Caki2 (cell line): ENCODE measurements at regions not wholly inside any gene's neighbourhood (a gene's known extent, or its start where the extent isn't known, plus 50 kb on each side); places are given as distances from the start of the nearest gene placed in this dataset.

Experiments used
- DNase-seq: peaks from one replicate; pipeline ENCODE4 v3.0.0-alpha.2; 2015; ENCODE audit warnings: low read depth
- in situ Hi-C: cut with HindIII; loops from 2 replicates; pipeline ENCODE4 v1.10.0; 2016; ENCODE audit warnings: low sequenced_read_pairs, low pct_unique_long_range_greater_than_20kb, mixed read lengths

DNA sequence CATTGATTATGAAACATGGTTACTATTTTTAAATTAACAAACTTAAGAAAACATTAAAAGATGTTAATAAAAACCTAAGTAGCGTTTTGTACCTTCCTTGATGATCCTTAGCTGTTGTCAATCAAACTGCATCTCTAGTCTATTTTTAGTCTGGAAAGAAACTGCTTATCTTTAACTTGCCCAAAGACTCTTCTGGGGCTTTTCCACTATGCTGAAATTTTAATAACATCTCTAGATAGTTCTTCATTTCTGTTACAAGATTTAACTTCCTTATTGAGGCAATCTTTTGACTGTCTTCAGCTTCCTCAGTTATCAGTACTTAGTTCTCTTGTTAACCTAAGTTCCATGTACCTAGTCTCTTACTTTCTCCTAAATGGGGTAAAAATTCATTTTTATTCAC, 135.9 kb upstream of the HMCN1 start:
- in situ Hi-C loops: no loop called here
- no peak for DNase-seq

DNA sequence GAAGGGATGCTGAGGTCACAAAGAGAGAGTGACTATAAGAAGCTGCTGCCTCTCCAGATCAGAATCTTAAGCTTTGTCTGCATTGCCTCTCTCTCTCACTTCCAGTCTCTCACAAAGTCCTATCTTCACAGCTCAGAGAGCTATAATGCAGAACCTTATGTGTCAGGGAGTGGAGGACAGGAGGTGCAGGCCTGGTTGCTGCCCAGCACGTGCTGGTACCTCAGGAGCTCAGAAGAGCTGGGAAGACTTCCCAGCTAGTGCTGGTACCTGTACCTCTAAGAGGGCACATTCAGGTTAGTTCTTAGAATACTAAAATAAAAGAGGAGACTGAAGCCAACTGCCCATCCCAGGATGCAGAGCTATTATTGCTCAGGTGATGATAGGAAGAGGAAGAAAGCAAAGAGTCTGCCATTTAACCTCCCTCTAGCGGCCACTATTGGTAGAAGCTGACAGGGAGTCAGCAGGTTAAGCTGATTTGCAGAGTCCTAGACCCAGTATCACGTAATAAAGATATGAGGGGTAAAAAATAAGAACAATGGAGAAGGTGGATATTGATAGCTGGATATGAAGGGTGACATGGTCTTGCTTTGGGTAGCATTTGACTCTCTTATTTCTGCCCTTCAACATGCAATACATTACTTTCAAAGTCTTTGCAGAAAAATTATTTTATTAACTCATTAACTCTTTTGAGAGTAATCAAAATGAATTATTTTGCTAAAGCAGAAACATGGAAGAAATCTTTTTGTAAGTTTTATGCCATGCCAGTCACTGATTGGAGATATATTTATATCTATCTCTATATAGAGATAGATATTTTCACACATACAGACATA, 138.1 kb upstream of the HMCN1 start:
- in situ Hi-C loops: no loop called here
- peak; percentile 41 for DNase-seq

DNA sequence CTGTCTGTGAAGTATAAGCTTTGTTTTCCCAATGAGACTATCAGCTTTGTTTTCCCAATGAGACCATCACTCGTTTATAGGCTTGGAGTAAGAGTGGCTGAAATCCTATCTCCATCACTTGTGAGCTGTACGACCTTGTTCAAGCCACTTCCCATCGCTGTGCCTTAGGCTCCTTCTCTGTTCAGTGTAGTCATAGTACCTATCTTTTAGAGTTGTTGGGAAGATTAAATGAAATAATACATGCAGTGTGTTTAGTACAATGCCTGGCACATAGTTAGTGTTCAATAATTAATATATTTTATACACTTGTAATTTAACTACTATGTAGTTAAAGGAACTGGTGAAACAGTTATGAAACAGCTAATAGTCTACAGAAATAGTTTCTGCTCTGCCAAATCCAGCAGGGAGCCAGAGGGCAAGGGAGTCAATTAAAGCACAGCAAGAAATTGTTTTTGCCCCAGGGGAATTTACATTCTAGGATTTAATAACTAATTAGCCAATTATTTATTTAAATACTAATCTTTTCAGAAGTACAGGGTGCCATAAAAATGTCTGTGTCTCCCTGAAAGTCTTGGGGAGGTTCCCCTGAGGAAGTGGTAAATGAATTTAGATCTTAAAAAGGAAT, 139.3 kb upstream of the HMCN1 start:
- in situ Hi-C loops: no loop called here
- DNase-seq: no peak

DNA sequence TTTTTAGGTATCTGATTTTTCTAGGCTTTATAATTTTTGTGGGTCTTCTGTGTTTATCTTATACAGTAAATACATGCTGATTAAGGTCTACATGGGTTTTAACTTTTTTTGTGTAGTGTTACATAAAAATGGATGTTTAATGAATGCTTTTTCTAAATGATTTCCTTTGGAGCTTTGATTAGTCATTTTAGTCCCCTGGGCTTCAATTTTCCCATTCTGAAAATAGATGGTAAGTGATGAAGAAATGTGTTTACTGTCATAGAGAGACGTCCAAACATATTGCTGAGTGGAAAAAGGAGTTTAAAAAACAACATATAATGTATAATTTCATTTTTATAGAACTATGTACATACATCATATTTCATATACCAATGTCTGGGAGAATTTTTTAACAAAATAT, 140.9 kb upstream of the HMCN1 start:
- in situ Hi-C loops: no loop called here

DNA sequence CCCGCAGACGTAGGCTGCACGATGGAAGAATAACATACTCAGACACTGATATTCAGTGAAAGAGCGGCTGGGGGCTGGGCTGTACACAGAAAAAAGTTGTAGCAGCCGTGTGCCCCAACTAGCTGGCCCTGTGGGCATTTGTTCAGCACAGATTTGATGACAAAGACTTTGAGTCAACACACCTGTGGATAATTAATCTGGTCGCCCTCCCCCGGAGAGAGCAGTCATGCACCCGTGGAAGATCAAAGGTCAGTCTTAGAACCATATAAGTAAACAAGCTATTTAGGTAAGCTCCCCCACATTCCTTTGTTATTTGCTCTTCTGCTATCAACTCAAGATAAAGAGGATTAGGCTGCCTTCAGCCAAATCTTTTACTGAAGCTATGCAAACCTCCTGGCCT, 148.4 kb upstream of the HMCN1 start:
- peak; percentile 59 for DNase-seq
- in situ Hi-C loops: no loop called here

More for the DNA sequence above, 140.9 kb upstream of the HMCN1 start:
- DNase-seq: no peak

DNA sequence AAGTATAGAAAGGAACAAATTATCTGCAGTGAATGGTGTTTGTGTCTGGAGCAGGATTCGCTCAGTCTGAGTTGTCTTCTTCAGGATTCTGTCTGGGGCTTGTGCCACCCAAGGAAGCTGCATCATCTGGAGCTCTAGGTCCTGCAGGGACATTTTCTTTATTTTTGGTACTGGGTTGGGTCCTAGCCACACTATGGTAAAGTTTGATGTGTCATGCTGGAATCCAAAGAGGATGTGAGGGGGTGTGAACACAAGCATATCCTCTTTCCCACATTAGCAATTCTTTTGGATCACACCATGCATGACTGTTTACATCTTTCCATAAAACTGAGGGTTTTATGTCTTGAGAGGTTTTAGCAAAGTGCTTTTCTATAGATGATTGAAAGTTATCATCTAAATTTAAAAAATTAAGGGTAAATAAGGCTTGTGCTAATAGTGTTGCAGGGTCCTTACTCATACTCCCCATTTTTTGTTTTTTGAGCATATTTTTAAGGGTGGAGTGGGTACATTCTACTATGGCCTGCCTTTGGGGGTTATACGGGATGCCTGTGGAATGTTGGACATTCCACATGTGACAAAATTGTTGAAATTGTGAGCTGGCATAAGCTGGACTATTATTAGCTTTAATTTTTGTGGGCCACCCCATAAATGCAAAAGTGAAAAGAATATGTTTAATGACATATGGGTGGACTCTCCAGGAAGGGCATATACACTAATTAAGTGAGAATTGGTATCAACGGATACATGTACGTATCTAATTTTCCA, 152.0 kb upstream of the HMCN1 start:
- in situ Hi-C loops: no loop called here
- no peak for DNase-seq

DNA sequence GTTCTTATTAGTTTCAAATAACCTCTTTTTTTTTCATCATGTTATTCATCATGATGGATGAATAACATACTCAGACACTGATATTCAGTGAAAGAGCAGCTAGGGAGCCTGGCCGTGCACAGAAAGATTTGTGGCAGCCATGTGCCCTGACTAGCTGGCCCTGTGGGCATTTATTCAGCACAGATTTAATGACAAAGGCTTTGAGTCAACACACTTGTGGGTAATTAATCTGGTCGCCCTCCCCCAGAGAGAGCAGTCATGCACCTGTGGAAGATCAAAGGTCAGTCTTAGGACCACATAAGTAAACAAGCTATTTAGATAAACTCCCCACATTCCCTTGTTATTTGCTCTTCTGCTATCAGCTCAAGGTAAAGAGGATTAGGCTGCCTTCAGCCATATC, 153.2 kb upstream of the HMCN1 start:
- in situ Hi-C loops: no loop called here
- no peak for DNase-seq

DNA sequence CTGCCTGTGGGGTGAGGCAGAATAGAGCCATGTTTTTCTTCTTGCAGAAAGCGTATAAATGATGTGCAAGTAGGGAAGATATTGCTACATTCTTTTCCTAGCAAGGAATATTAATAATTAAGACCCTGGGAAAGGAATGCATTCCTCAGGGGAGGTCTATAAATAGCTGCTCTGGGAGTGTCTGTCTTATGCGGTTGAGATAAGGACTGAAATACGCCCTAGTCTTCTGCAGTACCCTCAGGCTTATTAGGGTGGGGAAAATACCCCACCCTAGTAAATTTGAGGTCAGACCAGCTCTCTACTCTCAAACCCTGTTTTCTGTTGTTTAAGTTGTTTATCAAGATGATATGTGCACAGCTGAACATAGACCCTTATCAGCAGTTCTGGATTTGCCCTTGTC, 155.9 kb upstream of the HMCN1 start:
- DNase-seq: no peak
- in situ Hi-C loops: no loop called here

DNA sequence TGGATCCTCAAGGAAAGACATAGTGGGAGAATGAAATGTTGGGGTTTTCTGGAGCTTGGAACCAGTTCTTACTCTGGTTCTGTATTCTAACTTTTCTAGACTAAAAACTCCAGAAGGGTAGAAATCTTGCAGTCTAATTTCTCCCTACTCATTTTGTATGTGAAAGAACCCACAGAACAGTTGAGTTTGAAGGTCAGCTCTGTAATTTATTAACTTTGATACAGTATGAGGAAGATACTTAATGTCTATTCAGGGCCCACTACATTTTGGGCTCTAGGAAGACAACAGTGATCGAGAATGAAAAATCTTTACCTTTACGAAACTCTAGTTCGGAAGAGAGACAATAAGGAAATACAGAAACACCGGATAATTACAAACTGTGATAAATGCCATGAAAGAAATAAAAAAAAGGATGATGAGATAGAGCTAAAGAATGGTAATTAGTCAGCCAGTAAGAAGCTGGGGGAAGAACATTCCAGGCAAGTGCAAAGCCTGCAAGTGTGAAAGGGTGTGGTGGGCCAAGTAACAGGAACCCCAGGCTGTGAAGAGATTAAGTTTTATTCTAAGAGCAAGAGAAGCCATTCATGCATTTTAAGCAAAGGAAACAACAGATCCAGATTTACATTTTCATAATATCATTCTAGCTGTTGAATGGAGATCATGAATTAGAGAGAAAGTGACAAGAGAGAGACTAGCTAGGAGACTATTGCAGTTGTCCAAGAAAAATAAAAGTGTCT, 159.9 kb upstream of the HMCN1 start:
- in situ Hi-C loops: no loop called here
- DNase-seq: peak; percentile 71

DNA sequence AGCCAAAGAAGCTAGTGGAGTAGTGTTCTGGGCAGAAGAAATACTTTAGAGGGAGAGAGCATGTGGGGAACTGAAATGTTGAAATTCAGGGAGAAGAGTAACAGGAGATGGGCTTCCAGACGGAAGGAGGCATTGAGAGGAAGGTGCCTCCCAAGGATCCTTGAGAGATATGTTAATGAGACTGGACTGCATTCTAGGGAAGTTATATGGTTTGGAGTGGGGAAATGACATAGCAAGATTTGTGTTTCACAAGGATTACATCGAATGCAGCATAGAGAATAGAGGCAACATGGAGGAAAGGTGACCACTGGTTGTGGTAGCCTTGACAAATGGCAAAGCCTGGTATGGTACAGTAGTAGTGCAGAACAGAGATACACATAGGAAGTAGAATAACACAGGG, 160.5 kb upstream of the HMCN1 start:
- no peak for DNase-seq
- in situ Hi-C loops: no loop called here

DNA sequence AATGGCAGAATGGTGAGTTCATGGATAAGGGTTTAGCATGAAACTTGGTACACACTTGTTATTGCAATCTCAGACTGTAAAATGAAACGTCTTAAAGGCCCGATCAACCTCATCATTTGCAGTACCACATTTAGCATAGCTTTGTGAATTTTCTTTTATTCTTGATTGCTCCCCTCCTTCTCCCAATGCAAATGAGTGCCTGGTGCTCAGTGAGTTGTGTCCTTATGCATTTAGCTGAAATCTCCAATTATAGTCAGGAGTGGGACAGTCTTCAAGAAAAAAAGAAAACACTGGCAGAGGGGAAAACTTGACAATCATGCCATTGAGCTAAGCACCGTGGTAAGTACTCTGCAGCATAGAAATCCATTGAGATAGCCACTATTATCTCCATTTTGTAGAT, 161.0 kb upstream of the HMCN1 start:
- in situ Hi-C loops: no loop called here
- DNase-seq: no peak

DNA sequence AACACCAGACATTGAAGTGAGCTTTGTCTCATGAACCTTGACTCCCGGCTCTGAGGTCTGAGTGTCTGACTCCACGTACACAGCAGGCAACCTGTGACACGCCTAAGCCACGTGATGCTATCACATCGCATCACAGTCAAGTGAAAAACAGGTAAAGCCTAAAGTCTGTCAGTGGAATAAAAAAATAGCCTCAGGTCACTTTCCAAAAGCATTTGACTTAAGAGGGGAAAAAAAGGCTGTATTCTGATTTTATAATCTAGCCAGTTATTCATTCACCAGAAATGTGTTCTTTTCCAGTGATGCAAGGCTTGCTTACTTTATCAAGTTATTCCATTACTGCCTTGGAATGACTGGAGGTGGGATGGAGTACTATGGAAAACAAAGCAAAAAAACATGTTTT, 163.2 kb upstream of the HMCN1 start:
- in situ Hi-C loops: no loop called here
- DNase-seq: peak; percentile 94

DNA sequence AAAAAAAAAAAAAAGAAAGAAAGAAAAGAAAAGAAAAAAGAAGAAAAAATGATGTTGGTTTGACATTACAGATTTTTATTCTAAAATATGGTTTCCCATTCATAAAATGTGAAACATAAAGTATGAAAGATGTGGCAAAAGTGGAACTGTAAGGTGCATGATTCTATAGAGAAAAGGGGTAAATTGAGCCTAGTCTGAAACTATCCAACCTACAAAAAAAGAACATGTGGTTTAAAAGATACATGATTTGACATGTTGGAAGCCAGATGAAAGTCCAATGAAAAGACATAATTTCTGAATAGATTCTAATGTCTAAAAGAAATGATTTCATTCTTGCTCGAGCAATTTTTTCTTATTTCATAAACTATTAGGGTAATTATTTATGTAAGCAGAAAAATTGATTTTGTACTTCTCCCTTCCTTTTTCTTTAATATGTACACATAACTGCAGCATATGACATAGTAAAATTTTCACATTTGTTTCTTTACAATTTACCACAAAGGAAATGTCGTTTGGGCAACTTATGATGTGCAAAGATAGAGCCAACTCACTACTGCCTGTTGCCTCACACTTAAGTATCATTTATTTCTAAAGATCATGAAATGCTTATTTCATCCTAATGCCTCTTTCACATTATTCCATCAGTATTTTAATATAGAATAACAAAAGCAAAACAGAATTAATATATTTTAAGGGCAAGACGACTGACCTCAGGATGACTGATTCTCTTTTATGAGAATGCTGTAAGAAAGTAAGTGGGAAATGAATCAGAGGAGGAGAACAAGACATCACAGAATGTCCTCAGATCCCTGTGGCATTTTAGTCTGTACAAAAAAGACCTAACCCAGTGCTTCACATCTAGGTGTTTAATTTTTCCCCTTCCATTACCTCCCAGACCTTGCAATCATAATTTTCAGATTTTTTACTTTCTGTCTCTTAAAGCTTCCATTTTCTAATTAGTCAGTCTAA, 165.8 kb upstream of the HMCN1 start:
- DNase-seq: no peak
- in situ Hi-C loops: no loop called here

DNA sequence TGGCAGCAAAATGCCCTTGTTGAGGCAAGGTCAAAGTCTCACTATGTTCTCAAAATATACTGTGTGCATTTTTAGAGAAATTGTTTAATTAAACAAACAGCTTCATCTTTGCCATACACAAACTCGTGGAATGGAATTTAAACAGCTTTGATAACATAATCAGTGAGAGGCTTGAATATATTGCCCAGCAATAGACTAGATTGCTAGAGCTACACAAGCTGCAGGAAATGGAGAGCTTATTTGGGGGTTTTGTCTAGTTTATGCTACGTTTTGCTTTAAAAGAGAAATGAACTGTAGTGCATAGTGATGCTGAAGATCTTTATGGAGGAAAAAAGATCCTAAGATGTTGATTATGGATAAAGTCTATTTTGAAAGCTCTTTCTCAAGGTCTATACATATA, 166.8 kb upstream of the HMCN1 start:
- DNase-seq: no peak
- in situ Hi-C loops: no loop called here

DNA sequence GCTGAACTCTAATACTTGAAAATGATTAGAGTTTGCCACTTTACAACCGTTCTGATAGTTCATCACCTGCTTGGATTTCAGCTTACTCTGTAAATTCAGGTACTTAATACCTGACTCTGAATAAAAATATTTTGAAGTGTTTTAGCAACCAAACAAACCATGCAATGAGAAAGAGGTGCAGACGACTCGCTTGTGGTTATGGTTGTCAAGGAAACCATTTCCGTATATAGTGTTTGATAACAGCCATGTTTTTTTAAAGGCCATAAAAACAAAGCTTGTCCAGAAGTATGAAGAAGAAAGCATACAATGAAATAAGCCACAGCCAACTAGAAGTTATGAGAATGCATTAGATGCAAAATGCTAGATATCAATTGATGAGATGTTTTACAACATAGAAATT, 167.2 kb upstream of the HMCN1 start:
- DNase-seq: peak; percentile 71
- in situ Hi-C loops: no loop called here

DNA sequence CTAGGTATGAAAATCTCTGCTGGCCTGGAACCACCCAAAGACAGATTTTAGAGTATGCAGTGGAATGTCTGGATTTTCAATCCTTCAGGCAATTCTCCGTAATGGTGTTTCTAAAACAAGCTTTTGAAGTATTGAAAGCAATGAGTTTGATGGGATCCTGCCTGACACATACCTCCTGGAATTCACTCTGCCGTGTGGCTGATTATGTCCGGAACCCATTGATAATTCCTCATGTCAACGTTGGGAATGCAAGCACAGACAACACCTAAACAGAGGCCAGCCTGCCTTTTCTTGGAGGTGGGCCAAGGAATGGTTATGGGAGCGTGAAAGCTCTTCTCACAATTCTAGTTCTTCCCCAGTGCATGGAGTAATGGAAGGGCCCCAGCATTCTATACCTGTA, 168.9 kb upstream of the HMCN1 start:
- in situ Hi-C loops: no loop called here
- DNase-seq: peak; percentile 89

DNA sequence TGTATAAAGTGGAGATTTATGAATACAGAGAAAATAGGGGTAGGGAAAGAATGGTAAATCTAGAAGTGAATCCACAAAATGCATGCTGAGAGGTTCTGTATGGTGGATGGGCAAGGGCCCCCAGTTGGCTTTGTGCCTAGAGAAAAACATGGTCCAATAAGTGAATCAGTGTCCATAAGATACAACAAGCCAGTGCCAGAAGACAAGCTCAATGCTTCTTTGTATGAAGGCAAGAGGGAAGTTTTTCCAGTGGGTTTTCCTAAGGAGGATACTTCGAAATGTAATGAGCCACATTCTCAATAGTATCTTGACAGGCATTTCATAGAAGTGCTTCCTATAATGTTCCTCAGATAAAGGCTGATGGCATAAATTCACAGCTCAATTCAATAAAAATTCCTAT, 169.4 kb upstream of the HMCN1 start:
- DNase-seq: no peak
- in situ Hi-C loops: no loop called here
